ENCODE measurements at regions not wholly inside any gene's neighbourhood (a gene's known extent, or its start where the extent isn't known, plus 50 kb on each side); places are given as distances from the start of the nearest gene placed in this dataset.

DNA sequence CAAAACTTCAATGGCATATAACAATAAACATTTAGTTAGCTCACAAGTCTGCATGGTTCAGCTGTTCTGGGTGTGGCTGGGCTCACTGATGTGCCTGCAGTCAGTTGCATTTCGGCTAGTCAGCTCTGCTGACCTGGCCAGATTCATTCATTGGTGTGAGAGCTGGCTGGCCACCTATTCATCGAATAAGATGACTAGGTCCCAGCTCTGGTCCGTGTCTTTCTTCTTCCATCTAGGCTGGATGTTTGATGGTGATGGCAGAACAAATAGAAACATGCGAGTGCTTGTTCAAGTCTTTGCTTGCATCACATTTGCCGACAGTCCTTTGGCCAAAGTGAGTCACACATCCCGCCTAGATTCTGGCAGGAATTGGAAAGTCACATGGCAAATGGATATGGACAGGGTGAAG is 203.3 kb upstream of the CRY1 start:
- no peak overlapping the region for H3K27ac ChIP-seq

DNA sequence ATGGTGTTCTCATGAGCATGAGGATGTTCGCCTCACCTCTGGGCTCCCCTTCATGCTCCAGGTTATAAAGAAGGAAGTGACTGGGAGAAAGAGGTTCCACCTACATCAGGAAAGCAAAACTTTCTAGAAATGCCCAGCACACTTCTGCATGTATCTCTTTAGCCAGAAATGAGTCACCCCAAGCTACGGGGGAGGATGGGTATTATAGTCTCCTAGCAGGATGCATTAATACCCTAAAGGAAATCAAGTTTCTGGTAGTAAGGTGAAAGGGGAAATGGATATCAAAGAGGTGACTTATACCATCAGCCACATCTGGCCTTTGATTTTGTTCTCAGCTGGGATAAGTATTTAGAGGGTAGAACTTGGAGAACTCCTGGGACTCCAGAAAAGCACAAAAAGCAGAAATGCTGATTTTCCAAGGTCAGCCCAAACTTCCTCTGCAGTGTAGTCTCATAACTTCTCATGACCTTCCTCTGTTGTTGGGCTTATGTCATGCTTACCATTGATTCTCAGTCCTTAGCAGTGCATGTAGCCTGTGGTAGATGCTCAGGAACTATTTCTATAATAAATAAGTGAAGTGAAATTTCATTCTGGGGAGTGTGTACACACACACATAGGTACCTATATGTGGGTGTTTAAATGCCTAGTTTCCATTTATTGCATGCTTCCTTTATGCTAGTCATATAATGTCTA is 209.4 kb upstream of the CRY1 start:
- H3K4me3 ChIP-seq (ENCODE audit: low read depth, low read length), result no peak overlapping the region
- TF ChIP-seq, protein P1, sequence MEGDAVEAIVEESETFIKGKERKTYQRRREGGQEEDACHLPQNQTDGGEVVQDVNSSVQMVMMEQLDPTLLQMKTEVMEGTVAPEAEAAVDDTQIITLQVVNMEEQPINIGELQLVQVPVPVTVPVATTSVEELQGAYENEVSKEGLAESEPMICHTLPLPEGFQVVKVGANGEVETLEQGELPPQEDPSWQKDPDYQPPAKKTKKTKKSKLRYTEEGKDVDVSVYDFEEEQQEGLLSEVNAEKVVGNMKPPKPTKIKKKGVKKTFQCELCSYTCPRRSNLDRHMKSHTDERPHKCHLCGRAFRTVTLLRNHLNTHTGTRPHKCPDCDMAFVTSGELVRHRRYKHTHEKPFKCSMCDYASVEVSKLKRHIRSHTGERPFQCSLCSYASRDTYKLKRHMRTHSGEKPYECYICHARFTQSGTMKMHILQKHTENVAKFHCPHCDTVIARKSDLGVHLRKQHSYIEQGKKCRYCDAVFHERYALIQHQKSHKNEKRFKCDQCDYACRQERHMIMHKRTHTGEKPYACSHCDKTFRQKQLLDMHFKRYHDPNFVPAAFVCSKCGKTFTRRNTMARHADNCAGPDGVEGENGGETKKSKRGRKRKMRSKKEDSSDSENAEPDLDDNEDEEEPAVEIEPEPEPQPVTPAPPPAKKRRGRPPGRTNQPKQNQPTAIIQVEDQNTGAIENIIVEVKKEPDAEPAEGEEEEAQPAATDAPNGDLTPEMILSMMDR (IDR thresholded peaks at IDR 0.05; ENCODE audit: low read depth, low read length), result no peak
- H3K27ac ChIP-seq, result no peak overlapping the region
- no peak for DNase-seq
- H3K27me3 ChIP-seq (ENCODE audit: insufficient read depth, low read depth, severe bottlenecking), result no peaks in the 10 kb centered on the region
- H3K9me3 ChIP-seq (ENCODE audit: severe bottlenecking), result no peaks in the 10 kb centered on the region
- no peaks in the 10 kb centered on the region for H3K36me3 ChIP-seq

More for the DNA sequence above, 203.3 kb upstream of the CRY1 start:
- H3K36me3 ChIP-seq, result no peaks in the 10 kb centered on the region
- DNase-seq, result no peak
- TF ChIP-seq, protein P1 (IDR thresholded peaks at IDR 0.05; ENCODE audit: low read depth, low read length), result no peak
- H3K27me3 ChIP-seq (ENCODE audit: insufficient read depth, low read depth, severe bottlenecking), result no peaks in the 10 kb centered on the region
- no peaks in the 10 kb centered on the region for H3K9me3 ChIP-seq (ENCODE audit: severe bottlenecking)
- H3K4me3 ChIP-seq (ENCODE audit: low read depth, low read length), result no peak overlapping the region

DNA sequence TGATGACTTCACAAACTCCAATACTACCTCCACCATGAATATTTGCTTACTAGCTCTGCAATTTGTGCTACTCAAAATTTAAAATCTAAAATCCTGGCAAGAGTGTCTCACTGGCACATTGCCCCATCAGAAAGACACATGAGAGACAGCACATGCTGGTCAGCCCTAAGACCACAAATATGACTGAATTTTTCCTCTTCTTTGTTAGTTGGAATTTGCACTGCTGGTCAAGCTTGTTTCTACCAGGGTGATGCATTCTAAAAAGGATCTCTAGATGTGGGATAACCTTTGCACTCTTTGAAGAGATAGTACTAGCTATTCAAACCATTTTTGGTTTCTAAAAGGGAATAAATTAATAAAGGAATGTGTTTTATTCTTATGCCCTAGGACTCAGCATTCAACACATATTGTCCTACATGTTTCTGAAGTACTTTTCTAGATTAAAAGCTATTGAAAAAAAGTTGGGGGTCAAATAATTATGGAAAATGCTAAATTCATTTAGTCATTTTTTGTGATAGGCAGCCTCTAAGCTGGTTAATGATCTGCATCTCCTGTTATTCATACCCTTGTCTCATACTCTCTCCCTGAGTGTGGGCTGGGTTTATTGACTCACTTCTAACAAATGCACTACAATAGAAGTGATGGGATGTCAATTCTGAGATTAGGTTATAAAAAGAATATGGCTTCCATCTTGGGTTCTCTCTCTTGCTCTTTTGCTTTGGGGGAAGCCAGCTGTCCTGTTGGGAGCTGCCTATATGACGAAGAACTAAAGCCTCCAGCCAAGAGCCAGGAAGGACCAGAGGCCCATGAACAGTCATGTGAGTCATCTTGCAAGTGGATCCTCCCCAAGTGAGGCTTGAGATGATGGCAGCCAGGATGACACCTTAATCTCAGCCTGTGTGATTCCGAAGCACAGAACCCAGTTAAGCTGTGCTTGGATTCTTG is 211.5 kb upstream of the CRY1 start:
- no peak for DNase-seq
- no peaks in the 10 kb centered on the region for H3K27me3 ChIP-seq (ENCODE audit: insufficient read depth, low read depth, severe bottlenecking)

DNA sequence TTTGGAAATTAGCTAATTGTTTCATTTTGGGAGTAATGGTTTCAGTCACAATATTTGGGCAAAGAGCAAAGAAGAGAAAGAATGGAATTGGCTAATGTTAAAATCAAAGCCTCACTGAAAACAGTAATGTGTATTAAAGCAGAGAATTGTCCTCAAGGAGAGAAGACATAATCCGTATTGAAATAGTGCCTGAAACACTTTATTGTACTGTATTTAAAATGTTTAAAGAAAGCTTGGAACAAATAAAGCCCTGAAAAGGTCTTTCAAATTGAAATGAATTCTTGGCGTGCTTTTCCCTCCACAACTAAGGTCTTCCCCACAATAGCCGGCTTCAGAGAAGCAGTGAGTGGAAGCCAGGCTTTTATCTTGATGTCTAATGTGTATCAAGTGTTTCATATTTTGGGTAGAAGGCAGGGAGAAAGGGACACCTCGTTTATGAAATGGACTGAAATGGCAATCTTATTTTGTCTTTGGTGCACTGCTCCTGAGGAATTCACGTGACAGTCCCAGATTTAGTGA is 212.9 kb upstream of the CRY1 start:
- Histone ChIP-seq H3K4me3 (ENCODE audit: low read depth, low read length) (no peak overlapping the region), H3K27ac (no peak overlapping the region), H3K36me3 (no peaks in the 10 kb centered on the region), H3K27me3 (ENCODE audit: insufficient read depth, low read depth, severe bottlenecking) (no peaks in the 10 kb centered on the region), H3K9me3 (ENCODE audit: severe bottlenecking) (no peaks in the 10 kb centered on the region)
- DNase-seq, result no peak
- TF ChIP-seq, protein P1 (IDR thresholded peaks at IDR 0.05; ENCODE audit: low read depth, low read length), result no peak

More for the DNA sequence above, 211.5 kb upstream of the CRY1 start:
- Histone ChIP-seq H3K27ac (no peak overlapping the region), H3K4me3 (ENCODE audit: low read depth, low read length) (no peak overlapping the region), H3K36me3 (no peaks in the 10 kb centered on the region), H3K9me3 (ENCODE audit: severe bottlenecking) (no peaks in the 10 kb centered on the region)
- TF ChIP-seq, protein P1 (IDR thresholded peaks at IDR 0.05; ENCODE audit: low read depth, low read length), result no peak

DNA sequence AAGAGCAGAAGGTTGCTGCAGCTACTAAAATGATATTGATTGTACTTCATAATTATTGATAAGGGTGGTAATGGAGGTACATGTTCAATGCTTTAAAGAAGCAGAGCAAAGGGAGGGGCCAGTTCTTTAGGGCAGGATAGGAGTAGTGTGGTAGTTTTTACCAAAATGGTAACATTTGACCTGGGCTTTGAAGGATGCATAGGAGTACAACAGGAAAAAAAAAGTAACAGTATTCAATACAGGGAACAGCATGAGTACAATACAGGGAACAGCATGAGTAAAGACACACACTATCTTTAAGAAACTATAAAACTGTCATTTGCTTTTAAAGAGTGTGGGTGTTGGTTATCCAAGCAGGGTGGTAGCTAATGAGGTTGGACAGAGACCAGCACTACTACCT is 215.0 kb upstream of the CRY1 start:
- no peak overlapping the region for H3K27ac ChIP-seq
- TF ChIP-seq, protein P1 (IDR thresholded peaks at IDR 0.05; ENCODE audit: low read depth, low read length), result no peak
- no peaks in the 10 kb centered on the region for H3K36me3 ChIP-seq
- DNase-seq, result no peak
- no peaks in the 10 kb centered on the region for H3K9me3 ChIP-seq (ENCODE audit: severe bottlenecking)
- H3K27me3 ChIP-seq (ENCODE audit: insufficient read depth, low read depth, severe bottlenecking), result no peaks in the 10 kb centered on the region
- no peak overlapping the region for H3K4me3 ChIP-seq (ENCODE audit: low read depth, low read length)

Measured in WERI-Rb-1 (cell line).